HEK293 (cell line): ENCODE measurements at regions not wholly inside any gene's neighbourhood (a gene's known extent, or its start where the extent isn't known, plus 50 kb on each side); places are given as distances from the start of the nearest gene placed in this dataset.

ENCODE experiments used
- CTCF ChIA-PET: fragments of 350-600 bp; formaldehyde crosslinking; extraction: SDS; loops from one replicate; lab custom pipeline; 2021; ENCODE audit warnings: antibody characterized with exemption; lab: Yijun Ruan, JAX
- POLR2A ChIA-PET: fragments of 300-600 bp; formaldehyde crosslinking; extraction: SDS; loops from one replicate; lab custom pipeline; 2020; ENCODE audit warnings: antibody characterized with exemption, inconsistent platforms; lab: Yijun Ruan, JAX
- H3K27ac ChIP-seq: fragments of 200-500 bp; sonication (Bioruptor generic); 2 replicates; pipeline ENCODE4 v1.5.1; 2014; ENCODE audit warnings: low read depth, low read length, control low read depth, inconsistent platforms; ENCODE audit errors: extremely low read depth
- H3K36me3 ChIP-seq, 2 experiments: fragments of 200-500 bp in 1 of 2; sonication (Bioruptor generic) in 1 of 2; 1 replicate in 1 of 2; 2 replicates in 1 of 2; pipeline ENCODE4 v1.5.1; 2014 to 2017; ENCODE audit warnings: inconsistent platforms in 2 of 2, low read length in 2 of 2; ENCODE audit not compliant: control insufficient read depth in 2 of 2, insufficient read depth in 1 of 2
- H3K4me1 ChIP-seq: fragments of 200-500 bp; sonication (Bioruptor generic); 2 replicates; pipeline ENCODE4 v1.5.1; 2014; ENCODE audit warnings: mild to moderate bottlenecking, low read length, inconsistent platforms; ENCODE audit not compliant: control insufficient read depth, insufficient read depth
- H3K4me3 ChIP-seq: 2 replicates; pipeline ENCODE4 v1.5.1; 2011; ENCODE audit warnings: low read depth, mild to moderate bottlenecking, control low read depth, low read length, moderate library complexity
- H3K9me3 ChIP-seq: fragments of 200-500 bp; sonication (Bioruptor generic); 2 replicates; pipeline ENCODE4 v1.5.1; 2014; ENCODE audit warnings: low read depth, low read length, inconsistent platforms; ENCODE audit not compliant: control insufficient read depth, insufficient read depth
- BCL11A ChIP-seq: fragments of 450-650 bp; formaldehyde crosslinking; IDR thresholded peaks from 2 replicates; pipeline ENCODE4 v1.5.1; 2016; ENCODE audit warnings: low read depth, missing biosample characterization, missing genetic modification characterization
- KLF1 ChIP-seq: fragments of 450-650 bp; formaldehyde crosslinking; IDR thresholded peaks from 2 replicates; pipeline ENCODE4 v1.5.1; 2016; ENCODE audit warnings: missing biosample characterization, missing genetic modification characterization
- KLF7 ChIP-seq: fragments of 450-650 bp; formaldehyde crosslinking; IDR thresholded peaks from 2 replicates; pipeline ENCODE4 v1.5.1; 2016; ENCODE audit warnings: missing biosample characterization, missing genetic modification characterization, borderline replicate concordance
- PRDM1 ChIP-seq: fragments of 450-650 bp; formaldehyde crosslinking; IDR thresholded peaks from 2 replicates; pipeline ENCODE4; 2016; ENCODE audit warnings: missing biosample characterization, missing genetic modification characterization
- SETDB1 ChIP-seq: IDR thresholded peaks from one replicate; pipeline ENCODE4 v1.6.1; 2017; ENCODE audit warnings: mild to moderate bottlenecking, low read length, moderate library complexity, mixed read lengths; ENCODE audit not compliant: insufficient read length
- SP3 ChIP-seq: fragments of 450-650 bp; formaldehyde crosslinking; IDR thresholded peaks from 2 replicates; pipeline ENCODE4 v1.5.1; 2016; ENCODE audit warnings: missing biosample characterization, missing genetic modification characterization
- ZIC2 ChIP-seq: fragments of 450-650 bp; formaldehyde crosslinking; IDR thresholded peaks from 2 replicates; pipeline ENCODE4 v1.5.1; 2016; ENCODE audit warnings: missing biosample characterization, missing genetic modification characterization
- ZNF211 ChIP-seq: fragments of 450-650 bp; formaldehyde crosslinking; IDR thresholded peaks from 2 replicates; pipeline ENCODE4 v1.5.1; 2016; ENCODE audit warnings: low read depth, missing biosample characterization, missing genetic modification characterization
- ZNF24 ChIP-seq: fragments of 450-650 bp; formaldehyde crosslinking; IDR thresholded peaks from 2 replicates; pipeline ENCODE4 v1.5.1; 2016; ENCODE audit warnings: missing biosample characterization, missing genetic modification characterization
- ZNF248 ChIP-seq: fragments of 450-650 bp; formaldehyde crosslinking; IDR thresholded peaks from 2 replicates; pipeline ENCODE4 v1.5.1; 2017; ENCODE audit warnings: missing biosample characterization, missing genetic modification characterization
- ZNF324 ChIP-seq: fragments of 450-650 bp; formaldehyde crosslinking; IDR thresholded peaks from 2 replicates; pipeline ENCODE4 v1.5.1; 2016; ENCODE audit warnings: missing biosample characterization, missing genetic modification characterization
- ZNF335 ChIP-seq: fragments of 450-650 bp; formaldehyde crosslinking; conservative IDR thresholded peaks from 2 replicates; pipeline ENCODE4 v1.5.1; 2016; ENCODE audit warnings: missing biosample characterization, missing genetic modification characterization
- ZNF366 ChIP-seq: fragments of 450-650 bp; formaldehyde crosslinking; conservative IDR thresholded peaks from 2 replicates; pipeline ENCODE4 v1.5.1; 2016; ENCODE audit warnings: missing biosample characterization, missing genetic modification characterization
- ZNF391 ChIP-seq: fragments of 450-650 bp; formaldehyde crosslinking; IDR thresholded peaks from 2 replicates; pipeline ENCODE4 v1.5.1; 2016; ENCODE audit warnings: low read depth, missing biosample characterization, missing genetic modification characterization, borderline replicate concordance
- ZNF501 ChIP-seq: fragments of 450-650 bp; formaldehyde crosslinking; IDR thresholded peaks from 2 replicates; pipeline ENCODE4 v1.5.1; 2016; ENCODE audit warnings: missing biosample characterization, missing genetic modification characterization
- ZNF561 ChIP-seq: fragments of 450-650 bp; IDR thresholded peaks from 2 replicates; pipeline ENCODE4 v1.5.1; 2018; ENCODE audit warnings: missing biosample characterization, missing genetic modification characterization, borderline replicate concordance
- ZNF600 ChIP-seq: fragments of 450-650 bp; formaldehyde crosslinking; IDR thresholded peaks from 2 replicates; pipeline ENCODE4 v1.5.1; 2016; ENCODE audit warnings: missing biosample characterization, missing genetic modification characterization
- ZNF664 ChIP-seq: fragments of 450-650 bp; formaldehyde crosslinking; IDR thresholded peaks from 2 replicates; pipeline ENCODE4 v1.5.1; 2016; ENCODE audit warnings: missing biosample characterization, missing genetic modification characterization
- ZNF768 ChIP-seq: fragments of 450-650 bp; formaldehyde crosslinking; IDR thresholded peaks from 2 replicates; pipeline ENCODE4 v1.5.1; 2018; ENCODE audit warnings: missing biosample characterization, mild to moderate bottlenecking, missing genetic modification characterization
- TF ChIP-seq, protein P1 (sequence below): fragments of 450-650 bp; formaldehyde crosslinking; optimal IDR thresholded peaks from 2 replicates; pipeline ENCODE3; 2016; ENCODE audit warnings: missing biosample characterization, mild to moderate bottlenecking, missing genetic modification characterization
- TF ChIP-seq, protein P2 (sequence below): fragments of 450-650 bp; formaldehyde crosslinking; IDR thresholded peaks from 2 replicates; pipeline ENCODE4 v1.5.1; 2017; ENCODE audit warnings: missing biosample characterization, missing genetic modification characterization
- TF ChIP-seq, protein P3 (sequence below): fragments of 450-650 bp; formaldehyde crosslinking; IDR thresholded peaks from 2 replicates; pipeline ENCODE4 v1.5.1; 2016; ENCODE audit warnings: missing biosample characterization, missing genetic modification characterization
- TF ChIP-seq, protein P4 (sequence below): fragments of 450-650 bp; IDR thresholded peaks from 2 replicates; pipeline ENCODE4 v1.5.1; 2018; ENCODE audit warnings: missing biosample characterization, missing genetic modification characterization
- TF ChIP-seq, protein P5 (sequence below): fragments of 450-650 bp; formaldehyde crosslinking; IDR thresholded peaks from 2 replicates; pipeline ENCODE4 v1.5.1; 2016; ENCODE audit warnings: missing biosample characterization, missing genetic modification characterization

DNA sequence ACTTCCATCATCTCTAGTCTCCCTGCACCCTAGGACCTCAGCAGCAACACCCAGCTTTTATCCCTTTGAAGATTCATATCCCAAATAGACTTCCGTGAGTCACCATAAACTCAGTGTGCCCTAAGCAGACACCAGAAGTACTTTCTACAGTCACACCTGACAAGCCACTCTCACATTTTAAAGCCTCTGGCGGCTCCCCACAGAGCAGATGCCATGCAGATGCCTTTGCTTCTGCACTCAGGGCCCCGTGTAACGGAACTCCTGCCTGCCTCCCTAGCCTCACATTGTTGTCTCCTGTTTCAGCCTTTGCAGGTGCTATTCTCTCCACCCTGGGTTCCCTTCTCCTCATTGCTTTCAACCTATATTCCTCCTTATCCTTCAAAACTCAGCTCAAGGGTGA, 155.5 kb upstream of the SLC24A5 start:
- no peaks in the 10 kb centered on the region for H3K36me3 ChIP-seq
- H3K4me3 ChIP-seq: no peak overlapping the region
- CTCF ChIA-PET: no interaction called here
- no peak overlapping the region for H3K27ac ChIP-seq
- H3K9me3 ChIP-seq: no peaks in the 10 kb centered on the region
- H3K4me1 ChIP-seq: no peaks in the 10 kb centered on the region
- no peak for TF ChIP-seq ZNF501 (tag by site-specific recombination)
- no peak for TF ChIP-seq KLF7 (tag by site-specific recombination)
- TF ChIP-seq, protein P1, sequence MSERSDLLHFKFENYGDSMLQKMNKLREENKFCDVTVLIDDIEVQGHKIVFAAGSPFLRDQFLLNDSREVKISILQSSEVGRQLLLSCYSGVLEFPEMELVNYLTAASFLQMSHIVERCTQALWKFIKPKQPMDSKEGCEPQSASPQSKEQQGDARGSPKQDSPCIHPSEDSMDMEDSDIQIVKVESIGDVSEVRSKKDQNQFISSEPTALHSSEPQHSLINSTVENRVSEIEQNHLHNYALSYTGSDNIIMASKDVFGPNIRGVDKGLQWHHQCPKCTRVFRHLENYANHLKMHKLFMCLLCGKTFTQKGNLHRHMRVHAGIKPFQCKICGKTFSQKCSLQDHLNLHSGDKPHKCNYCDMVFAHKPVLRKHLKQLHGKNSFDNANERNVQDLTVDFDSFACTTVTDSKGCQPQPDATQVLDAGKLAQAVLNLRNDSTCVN (tag by site-specific recombination): no peak
- no peak for TF ChIP-seq ZNF248
- TF ChIP-seq ZNF391: no peak
- TF ChIP-seq PRDM1 (tag by site-specific recombination): no peak
- no peak for TF ChIP-seq SETDB1
- TF ChIP-seq BCL11A (tag by site-specific recombination): no peak
- TF ChIP-seq, protein P2, sequence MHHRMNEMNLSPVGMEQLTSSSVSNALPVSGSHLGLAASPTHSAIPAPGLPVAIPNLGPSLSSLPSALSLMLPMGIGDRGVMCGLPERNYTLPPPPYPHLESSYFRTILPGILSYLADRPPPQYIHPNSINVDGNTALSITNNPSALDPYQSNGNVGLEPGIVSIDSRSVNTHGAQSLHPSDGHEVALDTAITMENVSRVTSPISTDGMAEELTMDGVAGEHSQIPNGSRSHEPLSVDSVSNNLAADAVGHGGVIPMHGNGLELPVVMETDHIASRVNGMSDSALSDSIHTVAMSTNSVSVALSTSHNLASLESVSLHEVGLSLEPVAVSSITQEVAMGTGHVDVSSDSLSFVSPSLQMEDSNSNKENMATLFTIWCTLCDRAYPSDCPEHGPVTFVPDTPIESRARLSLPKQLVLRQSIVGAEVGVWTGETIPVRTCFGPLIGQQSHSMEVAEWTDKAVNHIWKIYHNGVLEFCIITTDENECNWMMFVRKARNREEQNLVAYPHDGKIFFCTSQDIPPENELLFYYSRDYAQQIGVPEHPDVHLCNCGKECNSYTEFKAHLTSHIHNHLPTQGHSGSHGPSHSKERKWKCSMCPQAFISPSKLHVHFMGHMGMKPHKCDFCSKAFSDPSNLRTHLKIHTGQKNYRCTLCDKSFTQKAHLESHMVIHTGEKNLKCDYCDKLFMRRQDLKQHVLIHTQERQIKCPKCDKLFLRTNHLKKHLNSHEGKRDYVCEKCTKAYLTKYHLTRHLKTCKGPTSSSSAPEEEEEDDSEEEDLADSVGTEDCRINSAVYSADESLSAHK (tag by site-specific recombination): no peak
- TF ChIP-seq ZNF24 (tag by site-specific recombination): no peak
- no peak for TF ChIP-seq ZIC2 (tag by site-specific recombination)
- no peak for TF ChIP-seq ZNF768 (tag by site-specific recombination)
- TF ChIP-seq, protein P3, sequence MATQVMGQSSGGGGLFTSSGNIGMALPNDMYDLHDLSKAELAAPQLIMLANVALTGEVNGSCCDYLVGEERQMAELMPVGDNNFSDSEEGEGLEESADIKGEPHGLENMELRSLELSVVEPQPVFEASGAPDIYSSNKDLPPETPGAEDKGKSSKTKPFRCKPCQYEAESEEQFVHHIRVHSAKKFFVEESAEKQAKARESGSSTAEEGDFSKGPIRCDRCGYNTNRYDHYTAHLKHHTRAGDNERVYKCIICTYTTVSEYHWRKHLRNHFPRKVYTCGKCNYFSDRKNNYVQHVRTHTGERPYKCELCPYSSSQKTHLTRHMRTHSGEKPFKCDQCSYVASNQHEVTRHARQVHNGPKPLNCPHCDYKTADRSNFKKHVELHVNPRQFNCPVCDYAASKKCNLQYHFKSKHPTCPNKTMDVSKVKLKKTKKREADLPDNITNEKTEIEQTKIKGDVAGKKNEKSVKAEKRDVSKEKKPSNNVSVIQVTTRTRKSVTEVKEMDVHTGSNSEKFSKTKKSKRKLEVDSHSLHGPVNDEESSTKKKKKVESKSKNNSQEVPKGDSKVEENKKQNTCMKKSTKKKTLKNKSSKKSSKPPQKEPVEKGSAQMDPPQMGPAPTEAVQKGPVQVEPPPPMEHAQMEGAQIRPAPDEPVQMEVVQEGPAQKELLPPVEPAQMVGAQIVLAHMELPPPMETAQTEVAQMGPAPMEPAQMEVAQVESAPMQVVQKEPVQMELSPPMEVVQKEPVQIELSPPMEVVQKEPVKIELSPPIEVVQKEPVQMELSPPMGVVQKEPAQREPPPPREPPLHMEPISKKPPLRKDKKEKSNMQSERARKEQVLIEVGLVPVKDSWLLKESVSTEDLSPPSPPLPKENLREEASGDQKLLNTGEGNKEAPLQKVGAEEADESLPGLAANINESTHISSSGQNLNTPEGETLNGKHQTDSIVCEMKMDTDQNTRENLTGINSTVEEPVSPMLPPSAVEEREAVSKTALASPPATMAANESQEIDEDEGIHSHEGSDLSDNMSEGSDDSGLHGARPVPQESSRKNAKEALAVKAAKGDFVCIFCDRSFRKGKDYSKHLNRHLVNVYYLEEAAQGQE (tag by site-specific recombination): no peak
- TF ChIP-seq, protein P4, sequence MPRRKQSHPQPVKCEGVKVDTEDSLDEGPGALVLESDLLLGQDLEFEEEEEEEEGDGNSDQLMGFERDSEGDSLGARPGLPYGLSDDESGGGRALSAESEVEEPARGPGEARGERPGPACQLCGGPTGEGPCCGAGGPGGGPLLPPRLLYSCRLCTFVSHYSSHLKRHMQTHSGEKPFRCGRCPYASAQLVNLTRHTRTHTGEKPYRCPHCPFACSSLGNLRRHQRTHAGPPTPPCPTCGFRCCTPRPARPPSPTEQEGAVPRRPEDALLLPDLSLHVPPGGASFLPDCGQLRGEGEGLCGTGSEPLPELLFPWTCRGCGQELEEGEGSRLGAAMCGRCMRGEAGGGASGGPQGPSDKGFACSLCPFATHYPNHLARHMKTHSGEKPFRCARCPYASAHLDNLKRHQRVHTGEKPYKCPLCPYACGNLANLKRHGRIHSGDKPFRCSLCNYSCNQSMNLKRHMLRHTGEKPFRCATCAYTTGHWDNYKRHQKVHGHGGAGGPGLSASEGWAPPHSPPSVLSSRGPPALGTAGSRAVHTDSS: no peak
- no peak for TF ChIP-seq ZNF366 (tag by site-specific recombination)
- POLR2A ChIA-PET: no interaction called here

DNA sequence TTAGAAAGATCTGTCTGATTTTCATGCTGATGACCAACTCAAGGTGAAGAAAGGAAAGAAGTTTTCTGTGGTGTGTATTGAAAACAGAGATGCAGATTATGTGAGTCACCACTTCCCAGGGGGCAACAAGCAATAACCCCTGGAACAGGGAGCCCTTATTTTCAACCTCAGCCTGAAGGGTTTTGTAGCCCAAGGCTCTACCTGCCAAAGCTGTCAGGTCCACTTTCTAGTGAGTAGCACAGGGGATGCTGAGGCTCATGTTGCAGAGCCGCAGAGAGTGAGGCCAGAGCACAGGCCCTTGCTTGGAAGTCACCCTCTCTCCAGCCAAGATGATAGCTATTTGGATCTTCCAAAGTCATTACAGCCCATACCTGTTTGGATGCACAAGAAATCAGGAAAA, 152.2 kb upstream of the SLC24A5 start:
- no peak overlapping the region for H3K4me3 ChIP-seq
- ChIA-PET CTCF (no interaction called here), POLR2A (interaction anchor here (0.7 kb wide), 1 partner anchor 251 kb away, joined by 3 read pairs; no protein-coding TSS in a partner anchor)
- no peaks in the 10 kb centered on the region for H3K4me1 ChIP-seq
- H3K36me3 ChIP-seq: no peaks in the 10 kb centered on the region
- H3K27ac ChIP-seq: no peak overlapping the region
- H3K9me3 ChIP-seq: no peaks in the 10 kb centered on the region
- TF ChIP-seq KLF1: no peak
- TF ChIP-seq, protein P4: no peak
- TF ChIP-seq ZNF561 (tag by site-specific recombination): no peak
- no peak for TF ChIP-seq ZNF335
- TF ChIP-seq, protein P5, sequence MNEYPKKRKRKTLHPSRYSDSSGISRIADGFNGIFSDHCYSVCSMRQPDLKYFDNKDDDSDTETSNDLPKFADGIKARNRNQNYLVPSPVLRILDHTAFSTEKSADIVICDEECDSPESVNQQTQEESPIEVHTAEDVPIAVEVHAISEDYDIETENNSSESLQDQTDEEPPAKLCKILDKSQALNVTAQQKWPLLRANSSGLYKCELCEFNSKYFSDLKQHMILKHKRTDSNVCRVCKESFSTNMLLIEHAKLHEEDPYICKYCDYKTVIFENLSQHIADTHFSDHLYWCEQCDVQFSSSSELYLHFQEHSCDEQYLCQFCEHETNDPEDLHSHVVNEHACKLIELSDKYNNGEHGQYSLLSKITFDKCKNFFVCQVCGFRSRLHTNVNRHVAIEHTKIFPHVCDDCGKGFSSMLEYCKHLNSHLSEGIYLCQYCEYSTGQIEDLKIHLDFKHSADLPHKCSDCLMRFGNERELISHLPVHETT (tag by site-specific recombination): no peak
- TF ChIP-seq ZNF211: no peak
- no peak for TF ChIP-seq SP3 (tag by site-specific recombination)
- TF ChIP-seq ZNF664 (tag by site-specific recombination): no peak
- no peak for TF ChIP-seq ZNF324
- TF ChIP-seq ZNF600 (tag by site-specific recombination): no peak
